ENCODE measurements at regions not wholly inside any gene's neighbourhood (a gene's known extent, or its start where the extent isn't known, plus 50 kb on each side); places are given as distances from the start of the nearest gene placed in this dataset.

GRCh38 chr20:21781446-21782075 is 76.1 kb downstream of the PAX1 start:
- Histone ChIP-seq H3K27me3 (no peaks in the 10 kb centered on the region), H3K36me3 (no peaks in the 10 kb centered on the region), H3K4me1 (no peaks in the 10 kb centered on the region), H3K27ac (no peak overlapping the region), H3K9me3 (no peaks in the 10 kb centered on the region), H3K4me3 (no peak overlapping the region)
- TF ChIP-seq CTCF (IDR thresholded peaks at IDR 0.05) = no peak
- ATAC-seq (no peak), DNase-seq (no peak)
- intact Hi-C loops (cut with DNase I) = no loop called here

- no peak for TF ChIP-seq CTCF (IDR thresholded peaks at IDR 0.05)
- ATAC-seq = no peak
- H3K9me3 ChIP-seq = no peaks in the 10 kb centered on the region
- H3K36me3 ChIP-seq = no peaks in the 10 kb centered on the region
- intact Hi-C loops (cut with DNase I) = no loop called here
- no peak overlapping the region for H3K4me3 ChIP-seq
- no peaks in the 10 kb centered on the region for H3K27me3 ChIP-seq
- no peak for DNase-seq
- no peaks in the 10 kb centered on the region for H3K4me1 ChIP-seq
- no peak overlapping the region for H3K27ac ChIP-seq
Measured at GRCh38 chr20:21780528-21780927, 75.1 kb downstream of the PAX1 start.

Measured in left lung (tissue), 4 donors.